PC-3 (cell line): ENCODE measurements at regions not wholly inside any gene's neighbourhood (a gene's known extent, or its start where the extent isn't known, plus 50 kb on each side); places are given as distances from the start of the nearest gene placed in this dataset.
A peak's percentile ranks its signal among the peaks of the same experiment; 100 is the strongest.

Source experiments
- ATAC-seq: fragments of 200-7000 bp; cut with Tn5 transposase; 2 replicates; pipeline ENCODE4 v1.9.1; 2020; ENCODE audit warnings: mild to moderate bottlenecking, moderate library complexity
- BruUV-seq: library from RNA; stranded (reverse); fragments of 400-500 nt; replicated peaks from 2 replicates; lab custom pipeline; 2021; lab: Mats Ljungman, UMichigan
- CTCF ChIA-PET: fragments of 300-600 bp; sonication (Branson Sonifier 250); formaldehyde crosslinking; loops from one replicate; lab custom pipeline; 2022; ENCODE audit warnings: antibody characterized with exemption; lab: Charles Lee
- POLR2A ChIA-PET: fragments of 300-600 bp; sonication (Branson Sonifier 250); formaldehyde crosslinking; loops from one replicate; lab custom pipeline; 2022; ENCODE audit warnings: antibody characterized with exemption; ENCODE audit not compliant: unreplicated experiment; lab: Charles Lee
- DNase-seq: peaks from one replicate; pipeline ENCODE4 v3.0.0-alpha.2; 2015
- H2AFZ ChIP-seq: fragments of 300-600 bp; sonication (generic); 2 replicates; pipeline ENCODE4 v1.6.0; 2016; ENCODE audit warnings: antibody characterized with exemption, low read length
- H3F3A ChIP-seq: fragments of 300-600 bp; sonication (generic); one replicate; pipeline ENCODE4 v1.6.0; 2017; ENCODE audit warnings: antibody characterized with exemption, low read length, control low read depth, mild to moderate bottlenecking; ENCODE audit not compliant: unreplicated experiment
- H3K27ac ChIP-seq: fragments of 300-600 bp; sonication (generic); 2 replicates; pipeline ENCODE4 v1.5.1; 2016; ENCODE audit warnings: mild to moderate bottlenecking, low read length
- H3K27me3 ChIP-seq: fragments of 300-600 bp; sonication (generic); 2 replicates; pipeline ENCODE4 v1.6.1; 2016; ENCODE audit warnings: low read length, mixed read lengths
- H3K36me3 ChIP-seq: fragments of 300-600 bp; sonication (generic); 2 replicates; pipeline ENCODE4 v1.6.1; 2016; ENCODE audit warnings: low read depth, mixed run types, low read length, mixed read lengths
- H3K4me1 ChIP-seq: fragments of 300-600 bp; sonication (generic); 2 replicates; pipeline ENCODE4 v1.5.1; 2016; ENCODE audit warnings: low read length; ENCODE audit not compliant: insufficient read depth
- H3K4me2 ChIP-seq: fragments of 300-600 bp; sonication (generic); 2 replicates; pipeline ENCODE4 v1.6.0; 2016; ENCODE audit warnings: low read length
- H3K4me3 ChIP-seq: fragments of 300-600 bp; sonication (generic); 2 replicates; pipeline ENCODE4 v1.5.1; 2016; ENCODE audit warnings: mild to moderate bottlenecking, low read length, mixed read lengths
- H3K79me2 ChIP-seq: fragments of 300-600 bp; sonication (generic); 2 replicates; pipeline ENCODE4 v1.6.1; 2017; ENCODE audit warnings: low read length, mixed read lengths
- H3K9ac ChIP-seq: fragments of 300-600 bp; sonication (generic); 2 replicates; pipeline ENCODE4 v1.6.0; 2016; ENCODE audit warnings: mild to moderate bottlenecking, low read length
- H3K9me2 ChIP-seq: fragments of 300-600 bp; sonication (generic); replicated peaks from 2 replicates; pipeline ENCODE4 v1.6.1; 2016; ENCODE audit warnings: mixed run types, low read length, mixed read lengths
- H3K9me3 ChIP-seq: fragments of 300-600 bp; sonication (generic); 2 replicates; pipeline ENCODE4 v1.6.1; 2016; ENCODE audit warnings: low read length, mixed read lengths
- H4K20me1 ChIP-seq: fragments of 300-600 bp; sonication (generic); 2 replicates; pipeline ENCODE4 v1.6.1; 2016; ENCODE audit warnings: low read length, mixed read lengths
- EZH2 ChIP-seq: fragments of 300-600 bp; sonication (generic); IDR thresholded peaks from one replicate; pipeline ENCODE4 v1.6.1; 2017; ENCODE audit warnings: antibody characterized with exemption, mild to moderate bottlenecking, low read length; ENCODE audit not compliant: unreplicated experiment
- EZH2phosphoT487 ChIP-seq: fragments of 300-600 bp; sonication (generic); IDR thresholded peaks from 2 replicates; pipeline ENCODE4 v1.6.1; 2018; ENCODE audit warnings: mild to moderate bottlenecking, antibody characterized with exemption, low read length, borderline replicate concordance
- intact Hi-C: fragments of 100-400 bp; cut with micrococcal nuclease; formaldehyde crosslinking; loops from 2 replicates; pipeline ENCODE4 v1.9.0; 2023
- TF ChIP-seq, protein P1 (sequence below): fragments of 300-600 bp; sonication (generic); conservative IDR thresholded peaks from 2 replicates; pipeline ENCODE4 v1.5.1; 2017; ENCODE audit warnings: antibody characterized with exemption, low read depth, mild to moderate bottlenecking, low read length

DNA sequence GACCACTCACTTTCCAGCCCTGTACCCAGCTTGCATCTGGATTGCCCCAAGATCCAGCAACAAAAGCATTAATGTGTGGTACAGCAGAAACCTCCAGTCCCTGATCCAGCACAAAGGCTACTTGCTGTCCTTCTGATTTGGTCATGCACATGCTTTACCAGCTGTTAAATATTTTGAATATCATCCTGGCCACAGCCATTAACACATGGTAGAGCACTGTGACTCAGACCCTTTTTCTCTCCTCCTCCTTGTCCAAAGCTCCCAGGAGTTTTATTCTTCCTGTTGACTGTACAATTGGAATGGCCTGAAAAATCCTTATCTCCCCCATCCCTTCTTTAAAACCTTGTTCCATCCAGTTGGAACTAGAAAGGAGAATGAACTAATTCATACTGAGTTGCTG, 419.7 kb upstream of the TNP1 start:
- Histone ChIP-seq H3K4me3 (no peak overlapping the region), H3K36me3 (no peaks in the 10 kb centered on the region), H3K4me1 (peaks cover 58% of the 10 kb centered on the region), H3K4me2 (no peak overlapping the region), H2AFZ (no peak overlapping the region), H3F3A (peaks cover 8% of the 10 kb centered on the region), H3K9me2 (no peaks in the 10 kb centered on the region), H3K27me3 (no peaks in the 10 kb centered on the region), H4K20me1 (no peaks in the 10 kb centered on the region), H3K9ac (peak overlapping the region; percentile 7; the same call in 1 of the 2 replicates), H3K9me3 (no peaks in the 10 kb centered on the region), H3K27ac (peak overlapping the region; percentile 94), H3K79me2 (no peaks in the 10 kb centered on the region)
- peak; percentile 86 for DNase-seq
- TF ChIP-seq EZH2 (no peak), EZH2phosphoT487 (no peak)
- TF ChIP-seq, protein P1, sequence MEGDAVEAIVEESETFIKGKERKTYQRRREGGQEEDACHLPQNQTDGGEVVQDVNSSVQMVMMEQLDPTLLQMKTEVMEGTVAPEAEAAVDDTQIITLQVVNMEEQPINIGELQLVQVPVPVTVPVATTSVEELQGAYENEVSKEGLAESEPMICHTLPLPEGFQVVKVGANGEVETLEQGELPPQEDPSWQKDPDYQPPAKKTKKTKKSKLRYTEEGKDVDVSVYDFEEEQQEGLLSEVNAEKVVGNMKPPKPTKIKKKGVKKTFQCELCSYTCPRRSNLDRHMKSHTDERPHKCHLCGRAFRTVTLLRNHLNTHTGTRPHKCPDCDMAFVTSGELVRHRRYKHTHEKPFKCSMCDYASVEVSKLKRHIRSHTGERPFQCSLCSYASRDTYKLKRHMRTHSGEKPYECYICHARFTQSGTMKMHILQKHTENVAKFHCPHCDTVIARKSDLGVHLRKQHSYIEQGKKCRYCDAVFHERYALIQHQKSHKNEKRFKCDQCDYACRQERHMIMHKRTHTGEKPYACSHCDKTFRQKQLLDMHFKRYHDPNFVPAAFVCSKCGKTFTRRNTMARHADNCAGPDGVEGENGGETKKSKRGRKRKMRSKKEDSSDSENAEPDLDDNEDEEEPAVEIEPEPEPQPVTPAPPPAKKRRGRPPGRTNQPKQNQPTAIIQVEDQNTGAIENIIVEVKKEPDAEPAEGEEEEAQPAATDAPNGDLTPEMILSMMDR = no peak
- ChIA-PET POLR2A (no interaction called here), CTCF (no interaction called here)
- ATAC-seq = peak; percentile 46
- BruUV-seq = no TSS peak
- intact Hi-C loops = loop anchor here (2.0 to 5.0 kb wide), 3 partner anchors 42 to 117 kb away; no protein-coding TSS in a partner anchor

DNA sequence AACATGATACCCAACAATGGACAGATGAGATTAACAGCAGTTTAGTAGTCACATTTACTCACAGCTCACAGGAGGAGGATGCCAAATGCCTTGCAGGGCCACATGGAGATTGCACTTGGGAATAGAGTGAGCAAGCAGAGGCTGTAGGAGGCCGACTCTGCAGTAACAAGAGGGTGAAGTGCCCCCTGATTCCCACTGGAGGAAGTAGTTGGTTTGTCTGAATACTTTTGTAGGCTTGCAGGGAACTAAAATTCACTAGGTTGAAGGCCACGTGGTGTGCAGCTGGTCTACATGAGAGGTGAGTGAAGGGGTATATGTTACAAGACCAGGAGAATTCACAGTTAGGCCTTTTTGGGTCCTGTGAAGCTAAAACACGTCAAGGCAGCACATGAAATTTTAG, 419.3 kb upstream of the TNP1 start:
- intact Hi-C loops = loop anchor here (2.0 to 5.0 kb wide), 3 partner anchors 42 to 117 kb away; no protein-coding TSS in a partner anchor
- CTCF ChIA-PET = no interaction called here
- DNase-seq (no peak), ATAC-seq (no peak)
- Histone ChIP-seq H3F3A (peaks cover 8% of the 10 kb centered on the region), H3K9me2 (no peaks in the 10 kb centered on the region), H3K4me3 (no peak overlapping the region), H3K4me2 (no peak overlapping the region), H3K4me1 (peaks cover 58% of the 10 kb centered on the region), H3K9ac (peak overlapping the region; percentile 7; the same call in 1 of the 2 replicates), H3K9me3 (no peaks in the 10 kb centered on the region), H2AFZ (no peak overlapping the region), H3K36me3 (no peaks in the 10 kb centered on the region), H4K20me1 (no peaks in the 10 kb centered on the region), H3K27ac (peak overlapping the region; percentile 94), H3K79me2 (no peaks in the 10 kb centered on the region), H3K27me3 (no peaks in the 10 kb centered on the region)
- POLR2A ChIA-PET = no interaction called here
- TF ChIP-seq EZH2phosphoT487 (no peak), EZH2 (no peak)
- TF ChIP-seq, protein P1 = no peak
- BruUV-seq = no TSS peak

DNA sequence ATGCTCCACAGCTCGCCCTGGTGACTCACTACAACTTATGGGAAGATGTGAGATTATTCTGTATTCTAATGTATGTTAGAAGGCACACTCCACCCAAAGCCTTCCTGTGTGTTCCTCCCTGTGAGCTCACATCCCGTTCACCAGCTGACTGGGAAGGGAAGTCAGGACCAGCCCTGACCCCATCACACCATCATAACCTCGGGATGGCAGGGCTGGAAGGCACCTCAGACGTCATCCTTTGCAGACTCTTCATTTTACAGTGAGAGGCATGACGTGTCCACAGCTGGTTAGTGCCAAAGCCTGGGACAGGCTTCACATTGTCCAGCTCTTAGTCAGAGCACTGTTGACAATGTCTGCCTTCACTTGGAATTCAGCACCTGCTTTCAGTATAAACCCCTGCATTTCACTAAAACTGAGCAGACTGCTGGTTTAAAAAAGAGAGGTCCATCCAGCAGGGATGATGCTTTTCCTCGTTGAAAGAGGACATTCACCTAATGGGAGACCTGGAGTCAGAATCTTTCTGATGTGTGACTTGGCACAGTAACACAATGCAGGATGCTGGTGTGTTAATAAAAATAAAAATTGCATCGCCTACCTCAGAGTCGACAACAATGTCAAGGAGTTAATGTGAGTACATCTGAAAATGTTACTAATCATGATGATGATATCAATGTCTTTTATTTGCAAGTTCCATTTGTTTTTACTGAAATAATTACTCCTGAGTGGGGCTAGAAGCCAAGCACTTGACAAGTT, 418.0 kb upstream of the TNP1 start:
- Histone ChIP-seq H4K20me1 (no peaks in the 10 kb centered on the region), H3F3A (peaks cover 8% of the 10 kb centered on the region), H3K9ac (peak overlapping the region; percentile 70), H3K27ac (peak overlapping the region; percentile 94), H3K36me3 (no peaks in the 10 kb centered on the region), H3K4me3 (no peak overlapping the region), H3K4me2 (peak overlapping the region; percentile 75), H3K79me2 (no peaks in the 10 kb centered on the region), H3K9me3 (no peaks in the 10 kb centered on the region), H3K9me2 (no peaks in the 10 kb centered on the region), H3K4me1 (peaks cover 50% of the 10 kb centered on the region), H3K27me3 (no peaks in the 10 kb centered on the region), H2AFZ (no peak overlapping the region)
- CTCF ChIA-PET = no interaction called here
- TF ChIP-seq EZH2 = no peak
- TF ChIP-seq EZH2phosphoT487 = no peak
- TF ChIP-seq, protein P1 = no peak
- intact Hi-C loops = loop anchor here (2.0 to 5.0 kb wide), 5 partner anchors 41 to 233 kb away; no protein-coding TSS in a partner anchor
- ATAC-seq (peak; percentile 72), DNase-seq (peak; percentile 96)
- POLR2A ChIA-PET = interaction anchor here (0.6 to 0.7 kb wide), 3 partner anchors 90 to 156 kb away, joined by 3 to 8 read pairs (median 4); no protein-coding TSS in a partner anchor
- TSS peak; percentile 73 for BruUV-seq
